ENCODE measurements at regions not wholly inside any gene's neighbourhood (a gene's known extent, or its start where the extent isn't known, plus 50 kb on each side); places are given as distances from the start of the nearest gene placed in this dataset.

DNA sequence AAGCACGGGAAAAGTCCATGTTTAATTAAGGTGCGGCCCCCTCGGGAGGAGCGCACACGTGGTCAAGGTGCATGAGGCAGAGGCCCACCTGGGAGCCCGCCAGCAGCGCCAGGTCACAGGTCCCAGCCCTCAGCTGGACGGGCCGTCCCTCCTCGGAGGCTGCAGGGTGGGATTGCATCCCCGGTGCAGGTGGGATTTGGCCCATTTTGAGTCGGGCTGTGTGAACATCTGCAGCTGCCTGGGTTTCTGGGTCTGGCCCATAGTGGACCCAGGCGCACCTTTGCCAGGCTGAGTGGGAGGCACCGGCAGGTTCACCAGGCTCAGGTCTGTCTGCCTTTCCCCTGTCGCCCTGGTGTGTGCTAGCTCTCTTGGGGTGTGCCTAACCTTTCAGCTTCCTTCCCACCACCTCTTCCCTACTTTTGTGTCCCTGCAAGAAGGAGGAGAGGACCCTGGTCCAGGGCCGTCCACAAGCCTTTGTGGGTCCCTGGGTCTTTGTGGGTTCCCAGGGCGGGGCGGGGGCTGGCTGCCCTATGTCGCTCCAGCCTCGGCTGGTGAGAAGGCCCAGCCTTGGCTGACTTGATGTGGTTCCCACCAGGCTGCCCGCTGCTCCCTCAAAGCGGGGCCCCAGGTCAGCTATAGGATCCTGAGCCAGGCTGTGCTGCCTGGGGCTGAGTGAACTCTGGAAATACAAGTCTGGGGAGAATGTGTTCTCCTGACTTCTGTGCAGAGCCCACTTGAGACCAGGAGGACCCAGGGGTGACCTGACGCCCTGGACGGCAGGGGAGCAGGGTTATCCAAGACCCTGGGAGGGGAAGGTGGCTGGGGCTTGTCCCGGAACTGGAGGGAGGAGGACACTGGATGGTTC, 186.7 kb upstream of the SHH start:
- DNase-seq (ENCODE audit: low spot score): no peak

- DNase-seq (ENCODE audit: low spot score): no peak
These were observed 186.0 kb upstream of the SHH start for GRCh38 chr7:155998328-155998691.

DNA sequence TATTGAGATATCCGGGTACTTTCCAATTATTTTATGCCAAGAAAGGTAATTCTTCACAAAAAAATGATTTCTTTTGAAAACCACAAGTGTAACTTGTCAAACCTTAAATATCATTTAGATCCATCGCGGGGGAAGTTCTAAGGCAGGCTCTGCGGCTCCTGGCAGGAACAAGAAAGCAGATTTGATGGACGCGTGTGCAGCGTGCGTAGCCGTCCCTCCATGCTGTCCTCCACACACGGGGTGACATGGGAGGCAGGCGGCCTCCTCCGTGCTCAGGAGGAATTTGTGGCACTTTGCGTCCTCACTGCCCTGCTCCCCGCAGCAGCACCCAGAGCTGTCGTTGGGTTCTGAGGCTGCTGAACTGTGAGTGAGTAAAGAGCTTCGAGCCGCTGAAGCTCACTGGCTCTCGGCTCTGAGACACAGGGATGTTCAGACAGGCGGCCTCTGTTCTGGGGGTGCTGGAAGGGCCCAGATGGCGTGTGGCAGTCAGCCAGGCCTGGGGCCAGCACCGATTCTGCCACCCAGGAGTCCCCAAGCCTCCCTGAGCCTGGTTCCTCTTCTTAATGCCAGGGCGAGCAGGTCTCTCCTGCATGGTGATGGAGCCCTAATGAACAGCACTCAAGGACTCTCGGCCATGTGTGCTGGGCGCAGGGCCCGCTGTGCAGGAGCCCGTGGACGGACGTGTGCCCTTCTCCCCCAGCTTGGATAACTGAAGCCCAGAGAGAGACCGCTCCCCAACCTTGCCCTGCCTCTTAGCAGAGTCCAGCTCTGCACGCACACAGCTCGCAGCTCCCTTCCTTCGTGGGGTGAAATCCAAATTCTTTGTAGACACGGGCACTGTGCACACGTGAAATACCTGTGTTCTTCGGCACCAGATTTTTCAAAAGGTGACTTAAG, 185.4 kb upstream of the SHH start:
- no peak for DNase-seq (ENCODE audit: low spot score)

- DNase-seq (ENCODE audit: low spot score): no peak
These were observed 184.5 kb upstream of the SHH start for GRCh38 chr7:155996718-155997280.

DNA sequence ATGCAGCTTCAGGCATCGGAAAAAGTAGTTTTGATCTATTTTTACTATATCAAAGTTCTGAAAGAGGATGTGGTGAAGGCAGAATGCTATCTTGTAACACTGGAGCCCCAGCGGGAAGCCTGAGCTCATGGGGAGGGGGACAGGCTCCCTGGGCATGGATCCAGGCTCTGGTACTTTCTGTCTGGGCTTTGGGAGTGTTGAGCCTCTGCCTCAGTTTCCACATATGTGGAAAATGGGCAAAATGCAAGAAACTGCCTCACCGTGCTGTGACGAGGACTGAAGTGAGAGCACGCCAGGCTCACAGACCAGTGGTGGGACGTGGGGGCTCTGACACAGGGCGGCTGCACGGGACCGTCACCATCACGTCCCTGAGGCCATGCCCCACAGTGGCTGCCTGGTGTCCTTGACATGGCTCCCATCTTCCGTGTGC, 182.9 kb upstream of the SHH start:
- no peak for DNase-seq (ENCODE audit: low spot score)

DNA sequence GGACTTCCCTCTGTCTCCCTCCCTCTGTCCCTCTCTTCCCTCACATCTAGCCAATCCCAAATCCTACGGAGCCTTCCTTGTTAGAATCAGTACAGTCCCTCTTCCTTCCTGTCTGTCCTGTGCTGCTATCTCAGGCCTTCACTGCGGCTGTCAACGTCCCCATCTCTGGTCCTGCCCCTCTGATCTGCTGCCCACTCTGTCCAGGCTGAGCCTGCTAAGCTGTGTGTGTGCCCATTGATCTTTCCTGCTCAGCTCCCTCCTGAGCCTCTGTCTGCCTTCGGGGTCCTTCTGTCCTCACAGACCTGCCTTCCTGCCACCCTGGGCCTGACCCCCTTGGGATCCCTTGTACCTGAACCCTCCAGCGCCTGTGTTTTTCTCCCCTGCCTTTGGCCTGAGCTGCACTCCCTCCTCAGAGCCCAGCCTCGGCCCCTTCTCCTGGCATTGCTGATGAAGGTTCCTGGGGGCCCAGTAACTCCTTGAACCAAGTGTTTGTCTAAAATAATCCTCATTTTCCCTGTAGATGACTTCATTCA, 182.1 kb upstream of the SHH start:
- no peak for DNase-seq (ENCODE audit: low spot score)

DNA sequence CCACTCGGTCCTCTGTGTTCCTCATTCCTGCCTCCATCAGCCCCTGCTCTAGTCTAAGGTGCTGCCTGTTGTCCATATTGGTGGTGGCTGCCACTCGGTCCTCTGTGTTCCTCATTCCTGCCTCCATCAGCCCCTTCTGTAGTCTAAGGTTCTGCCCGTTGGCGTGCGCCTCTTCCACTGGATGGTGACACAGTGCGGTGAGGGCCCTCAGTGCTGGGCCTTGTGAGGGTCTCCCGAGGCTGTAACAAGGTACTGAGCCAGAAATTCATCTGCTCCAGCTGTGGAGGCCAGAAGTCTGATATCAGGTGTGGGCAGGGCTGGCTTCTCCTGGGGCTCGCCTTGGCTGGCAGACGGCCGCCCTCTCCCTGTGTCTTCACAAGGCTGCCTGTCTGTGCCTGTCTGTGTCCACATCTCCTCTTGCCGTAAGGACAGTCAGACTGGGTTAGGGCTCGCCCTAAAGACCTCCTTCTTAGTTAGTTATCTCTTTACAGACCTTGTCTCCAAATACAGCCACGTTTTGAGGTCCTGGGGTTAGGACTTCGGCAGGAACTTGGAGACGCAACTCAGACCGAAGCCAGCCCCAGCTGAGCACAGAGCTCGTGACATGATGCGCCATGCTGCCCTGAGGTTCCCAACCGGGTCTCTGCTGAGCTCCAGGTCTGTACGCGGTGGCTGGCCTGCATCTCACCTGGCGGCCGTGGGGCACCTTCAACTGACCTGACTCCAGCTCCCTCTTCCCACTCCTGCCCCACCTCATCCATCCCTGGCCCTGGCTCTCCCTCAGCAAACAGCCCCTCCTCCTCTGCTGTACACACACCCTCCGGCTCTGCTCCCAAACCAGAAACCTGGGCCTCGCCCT, 181.4 kb upstream of the SHH start:
- no peak for DNase-seq (ENCODE audit: low spot score)

DNA sequence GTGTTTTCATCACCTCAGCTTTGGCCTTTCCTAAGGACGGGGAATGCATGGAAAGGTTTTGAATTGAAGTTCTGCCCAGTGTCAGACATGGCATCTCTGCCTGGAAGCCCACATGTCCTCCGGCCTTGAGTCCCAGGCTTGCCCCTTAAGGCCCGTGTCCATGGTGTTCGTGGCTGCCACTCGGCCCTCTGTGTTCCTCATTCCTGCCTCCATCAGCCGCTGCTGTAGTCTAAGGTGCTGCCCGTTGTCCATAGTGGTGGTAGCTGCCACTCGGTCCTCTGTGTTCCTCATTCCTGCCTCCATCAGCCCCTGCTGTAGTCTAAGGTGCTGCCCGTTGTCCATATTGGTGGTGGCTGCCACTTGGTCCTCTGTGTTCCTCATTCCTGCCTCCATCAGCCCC, 180.7 kb upstream of the SHH start:
- DNase-seq (ENCODE audit: low spot score): no peak

- DNase-seq (ENCODE audit: low spot score): no peak
These were observed 180.3 kb upstream of the SHH start for GRCh38 chr7:155992538-155992937.

GRCh38 chr7:155992107-155992506, 179.8 kb upstream of the SHH start:
- DNase-seq (ENCODE audit: low spot score): no peak

- DNase-seq (ENCODE audit: low spot score): no peak
These were observed 179.2 kb upstream of the SHH start for GRCh38 chr7:155991470-155991869.

GRCh38 chr7:155988416-155988815, 176.2 kb upstream of the SHH start:
- DNase-seq (ENCODE audit: low spot score): no peak

GRCh38 chr7:155987681-155988235, 175.5 kb upstream of the SHH start:
- no peak for DNase-seq (ENCODE audit: low spot score)

GRCh38 chr7:155986497-155987160, 174.4 kb upstream of the SHH start:
- no peak for DNase-seq (ENCODE audit: low spot score)

DNA sequence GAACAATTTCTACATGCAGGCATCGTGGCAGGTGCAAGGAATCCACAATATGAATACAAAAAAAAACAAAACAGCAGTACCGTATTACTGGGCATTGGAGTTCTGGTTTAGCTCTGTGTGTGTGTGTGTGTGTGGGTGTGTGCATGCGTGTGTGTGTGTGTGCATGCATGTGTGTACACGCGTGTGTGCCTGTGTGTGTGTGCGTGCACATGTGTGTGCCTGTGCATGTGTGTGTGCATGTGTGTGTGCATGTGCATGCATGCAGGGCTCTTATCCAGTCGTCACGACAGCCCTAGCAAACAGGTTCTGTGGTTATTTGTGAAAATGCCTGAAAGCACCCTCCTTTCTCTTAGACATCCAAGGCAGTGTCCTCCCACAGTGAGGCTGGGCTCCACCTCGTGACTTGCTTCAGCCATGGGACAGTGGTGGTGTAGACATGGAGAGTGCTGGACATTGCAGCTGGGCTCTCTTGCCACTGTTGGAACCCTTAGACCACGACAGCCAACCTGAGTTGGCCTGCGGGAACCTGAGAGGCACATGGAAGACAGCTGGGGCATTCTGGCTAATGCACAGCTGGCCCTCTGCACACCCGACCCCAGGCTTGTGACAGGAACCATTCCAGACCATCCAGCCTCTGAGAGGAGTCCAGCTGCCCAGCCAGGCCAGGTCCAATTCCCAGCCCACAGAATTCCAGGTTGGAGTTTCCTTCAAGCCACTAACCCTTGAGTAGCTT, 173.4 kb upstream of the SHH start:
- DNase-seq (ENCODE audit: low spot score): no peak

- DNase-seq (ENCODE audit: low spot score): no peak
These were observed 172.5 kb upstream of the SHH start for GRCh38 chr7:155984609-155985405.

DNA sequence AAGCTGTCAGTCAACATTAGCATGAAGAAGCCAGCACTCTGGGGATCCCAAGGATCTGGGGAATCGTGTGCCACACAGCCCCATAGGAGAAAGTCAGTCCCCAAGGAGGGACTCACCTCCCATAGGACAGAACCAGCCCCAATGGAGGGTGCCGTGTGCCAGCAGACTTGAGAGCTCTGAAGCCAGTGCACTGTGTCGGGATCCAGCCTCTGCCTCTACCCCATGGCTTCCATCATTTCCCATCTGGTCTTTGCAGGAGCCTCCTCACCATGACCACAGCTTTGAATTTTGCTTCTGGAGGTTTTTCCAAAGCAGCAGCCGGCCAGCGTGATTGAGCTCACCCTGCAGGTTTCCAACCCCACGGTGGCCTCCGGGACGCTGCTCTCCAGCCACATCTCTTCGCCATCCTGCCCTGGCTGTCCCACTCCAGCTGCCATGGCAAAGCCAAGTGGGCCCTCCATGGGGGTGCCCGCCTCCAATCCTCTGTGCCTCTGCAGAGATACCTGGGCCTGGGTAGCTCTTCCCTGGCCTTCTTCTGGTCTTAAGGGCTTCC, 171.8 kb upstream of the SHH start:
- no peak for DNase-seq (ENCODE audit: low spot score)

DNA sequence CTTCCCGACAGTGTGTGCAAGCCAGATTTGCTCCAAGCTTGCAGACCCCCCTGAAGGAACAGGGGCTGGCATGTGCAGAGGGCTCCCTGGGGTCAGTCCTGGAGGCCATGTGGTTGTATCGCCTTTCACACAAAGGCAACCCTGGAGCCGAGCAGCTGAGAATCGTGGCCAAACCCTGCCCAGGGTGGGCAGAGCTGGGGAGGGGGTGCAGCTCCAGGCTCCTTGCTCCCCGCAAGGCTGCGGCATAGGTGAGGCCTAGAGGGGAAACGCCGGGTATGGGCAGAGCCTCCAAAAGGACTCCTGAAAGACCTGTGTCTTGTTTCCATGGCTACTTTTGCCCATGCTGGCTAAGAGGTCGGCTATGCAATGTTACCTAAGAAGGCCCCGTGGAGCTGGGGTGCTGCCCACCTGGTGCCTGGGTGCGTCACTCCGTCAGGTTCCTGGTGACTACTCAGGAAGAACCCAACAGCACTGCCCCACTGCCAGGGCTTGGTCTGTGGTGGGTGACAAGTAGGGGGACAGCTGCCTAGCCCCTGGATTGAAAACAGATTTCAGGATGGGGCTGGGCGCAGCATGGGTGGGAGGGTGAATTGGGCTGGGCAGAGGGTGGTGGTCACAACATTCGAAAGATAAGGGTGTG, 171.0 kb upstream of the SHH start:
- no peak for DNase-seq (ENCODE audit: low spot score)

All from umbilical cord (tissue), 1 donor.